Thoracic aorta (tissue), 2 donors: ENCODE measurements at regions not wholly inside any gene's neighbourhood (a gene's known extent, or its start where the extent isn't known, plus 50 kb on each side); places are given as distances from the start of the nearest gene placed in this dataset.

Source experiments
- ATAC-seq: fragments of 150-250 bp; one replicate; pipeline ENCODE4 v1.8.0; 2017; ENCODE audit warnings: low read depth; ENCODE audit not compliant: insufficient number of reproducible peaks, low FRiP score
- DNase-seq: peaks from one replicate; pipeline ENCODE4 v3.0.0-alpha.2; 2020; ENCODE audit warnings: low spot score
- H3K27ac ChIP-seq, 2 donors: fragments of 200-600 bp; sonication (generic); 1 replicate in 1 of 2; 2 replicates in 1 of 2; pipeline ENCODE4 v1.5.1; 2016; ENCODE audit warnings: mild to moderate bottlenecking in 2 of 2, moderate library complexity in 2 of 2
- H3K27me3 ChIP-seq: fragments of 200-600 bp; sonication (generic); replicated peaks from 2 replicates; pipeline ENCODE4 v1.6.0; 2016; ENCODE audit warnings: mild to moderate bottlenecking; ENCODE audit not compliant: insufficient read depth
- H3K36me3 ChIP-seq: fragments of 200-600 bp; sonication (generic); one replicate; pipeline ENCODE4 v1.5.1; 2016
- H3K4me1 ChIP-seq, 2 donors: fragments of 200-600 bp; sonication (generic); 1 replicate in 1 of 2; 2 replicates in 1 of 2; pipeline versions ENCODE4 v1.5.1 to v1.6.0; 2016; ENCODE audit warnings: low read depth in 2 of 2, mild to moderate bottlenecking in 1 of 2; ENCODE audit not compliant: control insufficient read depth in 1 of 2
- H3K4me3 ChIP-seq: fragments of 200-600 bp; sonication (generic); 2 replicates; pipeline ENCODE4 v1.5.1; 2016; ENCODE audit warnings: mild to moderate bottlenecking
- H3K9me3 ChIP-seq: fragments of 200-600 bp; sonication (generic); 2 replicates; pipeline ENCODE4 v1.5.1; 2016
- CTCF ChIP-seq: fragments of 200-600 bp; sonication (generic); IDR thresholded peaks from one replicate; pipeline ENCODE4 v1.5.1; 2019; ENCODE audit warnings: antibody characterized with exemption

GRCh38 chr15:98390946-98391530 is 257.3 kb upstream of the IGF1R start:
- Histone ChIP-seq H3K4me1 (no peaks in the 10 kb centered on the region), H3K9me3 (no peaks in the 10 kb centered on the region), H3K27ac (no peak overlapping the region), H3K36me3 (no peaks in the 10 kb centered on the region), H3K4me3 (no peak overlapping the region), H3K27me3 (no peaks in the 10 kb centered on the region)
- no peak for DNase-seq
- no peak for TF ChIP-seq CTCF
- no peak for ATAC-seq

- no peak for DNase-seq
- no peak overlapping the region for H3K27ac ChIP-seq
- H3K36me3 ChIP-seq: no peaks in the 10 kb centered on the region
- TF ChIP-seq CTCF: no peak
- no peaks in the 10 kb centered on the region for H3K4me1 ChIP-seq
- no peak for ATAC-seq
- H3K27me3 ChIP-seq: no peaks in the 10 kb centered on the region
- no peaks in the 10 kb centered on the region for H3K9me3 ChIP-seq
- no peak overlapping the region for H3K4me3 ChIP-seq
These were observed 256.8 kb upstream of the IGF1R start for GRCh38 chr15:98391568-98391967.

GRCh38 chr15:98393471-98393870 is 254.9 kb upstream of the IGF1R start:
- Histone ChIP-seq H3K4me3 (no peak overlapping the region), H3K36me3 (no peaks in the 10 kb centered on the region), H3K9me3 (no peaks in the 10 kb centered on the region), H3K4me1 (no peaks in the 10 kb centered on the region), H3K27me3 (no peaks in the 10 kb centered on the region), H3K27ac (no peak overlapping the region)
- ATAC-seq (no peak), DNase-seq (no peak)
- TF ChIP-seq CTCF: no peak

GRCh38 chr15:98394546-98394945 is 253.8 kb upstream of the IGF1R start:
- no peaks in the 10 kb centered on the region for H3K27me3 ChIP-seq
- TF ChIP-seq CTCF: no peak
- no peaks in the 10 kb centered on the region for H3K4me1 ChIP-seq
- no peak overlapping the region for H3K4me3 ChIP-seq
- H3K27ac ChIP-seq: no peak overlapping the region
- no peaks in the 10 kb centered on the region for H3K9me3 ChIP-seq
- DNase-seq (no peak), ATAC-seq (no peak)
- H3K36me3 ChIP-seq: no peaks in the 10 kb centered on the region

GRCh38 chr15:98395974-98396610 is 252.2 kb upstream of the IGF1R start:
- no peak for TF ChIP-seq CTCF
- Histone ChIP-seq H3K9me3 (no peaks in the 10 kb centered on the region), H3K27ac (no peak overlapping the region), H3K27me3 (no peaks in the 10 kb centered on the region), H3K4me3 (no peak overlapping the region), H3K4me1 (no peaks in the 10 kb centered on the region), H3K36me3 (no peaks in the 10 kb centered on the region)
- no peak for DNase-seq
- no peak for ATAC-seq
